SK-N-SH treated with all-trans-retinoic acid at 6 μM for 48 hours (cell line): ENCODE measurements at regions not wholly inside any gene's neighbourhood (a gene's known extent, or its start where the extent isn't known, plus 50 kb on each side); places are given as distances from the start of the nearest gene placed in this dataset.

Source experiments
- CSDC2 ChIP-seq: fragments of 250-450 bp; sonication (Bioruptor Pico); IDR thresholded peaks from 2 replicates; pipeline ENCODE4 v1.5.0; 2020; ENCODE audit warnings: mild to moderate bottlenecking, moderate library complexity
- RARB ChIP-seq: fragments of 250-450 bp; sonication (Bioruptor Pico); IDR thresholded peaks from 2 replicates; pipeline ENCODE4 v1.8.0; 2021; ENCODE audit warnings: mild to moderate bottlenecking, moderate library complexity
- TCF4 ChIP-seq: fragments of 250-450 bp; sonication (Bioruptor Pico); IDR thresholded peaks from 2 replicates; pipeline ENCODE4 v1.8.0; 2021; ENCODE audit warnings: mild to moderate bottlenecking, moderate library complexity, borderline replicate concordance
- TF ChIP-seq, protein P1 (sequence below): fragments of 250-450 bp; sonication (Bioruptor Pico); IDR thresholded peaks from 2 replicates; pipeline ENCODE4 v1.8.0; 2021; ENCODE audit warnings: low read depth, mild to moderate bottlenecking, moderate library complexity, borderline replicate concordance
- TF ChIP-seq, protein P2 (sequence below): fragments of 250-450 bp; sonication (Bioruptor Pico); IDR thresholded peaks from 2 replicates; pipeline ENCODE4 v1.8.0; 2020; ENCODE audit warnings: mild to moderate bottlenecking, moderate library complexity, borderline replicate concordance

DNA sequence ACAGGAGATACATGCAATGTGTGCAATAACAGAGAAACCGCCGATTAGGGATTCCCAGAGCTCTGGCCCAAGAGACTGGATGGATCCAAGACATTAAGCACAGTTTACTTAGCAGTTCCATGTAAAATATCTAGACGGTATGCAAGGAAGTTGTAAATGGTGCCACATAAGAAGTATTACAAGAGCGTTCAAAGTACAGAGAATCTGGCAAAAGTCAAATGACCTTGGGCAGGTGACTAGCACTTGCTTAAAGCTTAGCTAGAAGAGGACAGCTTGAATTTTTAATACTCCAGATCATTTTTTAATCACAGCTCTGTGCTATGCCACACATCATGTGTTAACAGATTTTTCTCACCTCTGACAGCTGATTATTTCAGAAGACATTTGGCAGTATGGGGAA is 72.3 kb upstream of the TNPO1 start:
- TF ChIP-seq, protein P1, sequence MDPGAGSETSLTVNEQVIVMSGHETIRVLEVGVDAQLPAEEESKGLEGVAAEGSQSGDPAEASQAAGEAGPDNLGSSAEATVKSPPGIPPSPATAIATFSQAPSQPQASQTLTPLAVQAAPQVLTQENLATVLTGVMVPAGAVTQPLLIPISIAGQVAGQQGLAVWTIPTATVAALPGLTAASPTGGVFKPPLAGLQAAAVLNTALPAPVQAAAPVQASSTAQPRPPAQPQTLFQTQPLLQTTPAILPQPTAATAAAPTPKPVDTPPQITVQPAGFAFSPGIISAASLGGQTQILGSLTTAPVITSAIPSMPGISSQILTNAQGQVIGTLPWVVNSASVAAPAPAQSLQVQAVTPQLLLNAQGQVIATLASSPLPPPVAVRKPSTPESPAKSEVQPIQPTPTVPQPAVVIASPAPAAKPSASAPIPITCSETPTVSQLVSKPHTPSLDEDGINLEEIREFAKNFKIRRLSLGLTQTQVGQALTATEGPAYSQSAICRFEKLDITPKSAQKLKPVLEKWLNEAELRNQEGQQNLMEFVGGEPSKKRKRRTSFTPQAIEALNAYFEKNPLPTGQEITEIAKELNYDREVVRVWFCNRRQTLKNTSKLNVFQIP: no peak
- TF ChIP-seq CSDC2 (CRISPR knock-in tag): no peak
- TF ChIP-seq, protein P2, sequence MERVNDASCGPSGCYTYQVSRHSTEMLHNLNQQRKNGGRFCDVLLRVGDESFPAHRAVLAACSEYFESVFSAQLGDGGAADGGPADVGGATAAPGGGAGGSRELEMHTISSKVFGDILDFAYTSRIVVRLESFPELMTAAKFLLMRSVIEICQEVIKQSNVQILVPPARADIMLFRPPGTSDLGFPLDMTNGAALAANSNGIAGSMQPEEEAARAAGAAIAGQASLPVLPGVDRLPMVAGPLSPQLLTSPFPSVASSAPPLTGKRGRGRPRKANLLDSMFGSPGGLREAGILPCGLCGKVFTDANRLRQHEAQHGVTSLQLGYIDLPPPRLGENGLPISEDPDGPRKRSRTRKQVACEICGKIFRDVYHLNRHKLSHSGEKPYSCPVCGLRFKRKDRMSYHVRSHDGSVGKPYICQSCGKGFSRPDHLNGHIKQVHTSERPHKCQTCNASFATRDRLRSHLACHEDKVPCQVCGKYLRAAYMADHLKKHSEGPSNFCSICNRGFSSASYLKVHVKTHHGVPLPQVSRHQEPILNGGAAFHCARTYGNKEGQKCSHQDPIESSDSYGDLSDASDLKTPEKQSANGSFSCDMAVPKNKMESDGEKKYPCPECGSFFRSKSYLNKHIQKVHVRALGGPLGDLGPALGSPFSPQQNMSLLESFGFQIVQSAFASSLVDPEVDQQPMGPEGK (CRISPR knock-in tag): no peak
- no peak for TF ChIP-seq TCF4 (CRISPR knock-in tag)
- no peak for TF ChIP-seq RARB (CRISPR knock-in tag)
